Mucosa of gallbladder (tissue), 1 donor: ENCODE measurements at regions not wholly inside any gene's neighbourhood (a gene's known extent, or its start where the extent isn't known, plus 50 kb on each side); places are given as distances from the start of the nearest gene placed in this dataset.

Source experiments
- DNase-seq: peaks from one replicate; pipeline ENCODE4 v3.0.0-alpha.2; 2020; ENCODE audit warnings: low spot score
- donor health status: DM: no; HTN: no; CAD: no.

DNA sequence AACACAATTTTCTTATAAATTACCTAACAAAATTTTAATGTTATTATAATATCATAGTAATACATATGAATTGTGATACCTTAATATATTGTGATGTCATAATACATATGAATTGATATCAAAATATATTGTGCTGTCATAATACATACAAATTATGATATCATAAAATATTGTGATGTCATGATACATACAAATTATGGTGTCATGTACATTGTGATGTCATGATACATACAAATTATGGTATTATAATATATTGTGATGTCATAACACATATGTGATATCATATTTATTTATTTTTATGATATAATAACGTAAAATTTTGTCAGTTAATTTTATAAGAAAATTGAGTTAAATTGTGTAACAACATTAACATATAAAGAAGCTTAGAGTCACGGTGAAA, 1927.2 kb downstream of the TP53TG3F start:
- no peak for DNase-seq

DNA sequence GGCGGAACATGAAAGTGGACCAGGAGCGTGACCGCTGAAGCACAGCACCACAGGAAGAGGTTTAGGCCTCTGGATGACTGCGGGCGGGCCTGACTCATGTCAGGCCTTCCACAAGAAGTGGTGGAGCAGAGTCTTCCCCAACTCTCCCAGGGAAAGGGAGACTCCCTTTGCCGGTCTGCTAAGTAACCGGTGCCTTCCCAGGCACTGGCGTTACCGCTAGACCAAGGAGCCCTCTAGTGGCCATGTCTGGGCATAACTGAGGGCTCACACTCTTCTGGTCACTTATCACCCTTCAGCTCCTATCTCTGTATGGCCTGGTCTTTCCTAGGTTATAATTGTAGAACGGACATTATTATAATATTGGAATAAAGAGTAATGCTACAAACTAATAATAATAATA, 1931.9 kb downstream of the TP53TG3F start:
- DNase-seq: peak; percentile 15

DNA sequence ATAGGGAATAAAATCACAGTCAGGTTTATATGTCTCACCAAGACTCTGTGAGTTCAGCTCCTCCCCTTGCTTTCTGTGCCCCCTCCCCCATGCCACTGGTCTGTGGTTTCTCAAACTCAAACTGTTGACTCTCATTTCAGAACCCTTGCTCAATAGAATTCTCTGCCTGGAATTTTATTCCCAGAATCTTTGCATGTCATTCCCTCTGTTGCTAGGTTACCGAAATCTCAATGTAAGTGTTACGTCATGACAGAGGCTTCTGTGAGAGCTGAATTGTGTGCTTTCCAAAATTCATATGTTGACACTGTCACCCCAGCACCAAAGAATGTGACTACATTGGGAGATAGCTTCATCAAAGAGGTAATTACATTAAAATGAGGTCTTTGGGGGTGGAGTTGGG, 1938.8 kb downstream of the TP53TG3F start:
- no peak for DNase-seq

DNA sequence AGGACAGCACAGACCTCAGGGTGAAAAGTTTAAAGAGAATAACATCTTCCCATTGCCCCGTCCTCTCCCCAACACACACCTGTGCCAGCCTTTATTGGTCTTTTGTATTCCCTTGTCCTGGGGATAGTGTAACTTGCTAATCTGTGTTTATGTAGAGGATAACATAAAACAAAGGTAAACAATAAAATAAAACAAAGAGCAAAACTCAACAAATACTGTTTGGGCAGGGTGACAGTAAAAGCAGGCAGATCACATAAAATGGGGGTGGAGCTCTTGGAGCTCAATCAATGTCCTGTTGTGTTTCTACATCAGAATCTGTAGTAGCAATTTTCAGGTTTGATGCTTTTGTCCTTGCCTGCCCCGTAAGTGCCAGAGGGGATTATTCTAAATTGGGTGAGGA, 1939.7 kb downstream of the TP53TG3F start:
- no peak for DNase-seq

DNA sequence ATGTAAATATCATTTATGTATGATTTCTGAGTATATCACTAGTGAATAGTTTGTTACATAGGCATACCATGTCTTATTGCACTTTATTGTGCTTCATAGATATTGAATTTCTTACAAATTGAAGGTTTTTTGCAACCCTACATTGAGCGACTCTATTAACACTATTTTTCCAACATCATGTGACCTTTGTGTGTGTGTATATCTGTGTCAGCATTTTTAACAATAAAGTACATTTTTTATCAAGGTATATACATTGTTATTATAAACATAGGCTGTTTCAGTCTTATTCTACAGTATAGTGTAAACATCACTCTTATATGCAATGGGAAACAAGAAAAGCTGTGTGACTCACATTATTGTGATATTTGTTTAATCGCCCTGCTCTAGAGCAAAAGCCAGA, 1944.9 kb downstream of the TP53TG3F start:
- no peak for DNase-seq

DNA sequence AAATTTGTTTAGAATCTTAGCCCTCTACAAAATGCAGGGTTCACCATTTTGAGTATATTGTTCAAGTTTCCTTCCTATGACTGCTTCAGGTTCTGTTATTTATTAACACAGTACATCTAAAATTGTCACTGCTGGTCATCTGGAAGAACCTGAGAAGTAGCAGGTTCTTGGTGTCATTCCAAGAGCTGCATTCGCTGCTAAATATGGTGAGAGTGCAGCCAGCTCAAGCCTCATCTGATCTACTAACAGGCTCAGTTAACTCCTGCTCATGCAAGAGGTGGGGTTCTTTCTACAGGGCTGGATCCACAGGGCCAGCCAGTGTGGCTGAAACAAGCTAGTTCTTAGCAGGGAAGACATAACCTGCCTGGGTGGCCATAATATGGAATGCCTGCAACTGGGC, 1946.1 kb downstream of the TP53TG3F start:
- DNase-seq: no peak

DNA sequence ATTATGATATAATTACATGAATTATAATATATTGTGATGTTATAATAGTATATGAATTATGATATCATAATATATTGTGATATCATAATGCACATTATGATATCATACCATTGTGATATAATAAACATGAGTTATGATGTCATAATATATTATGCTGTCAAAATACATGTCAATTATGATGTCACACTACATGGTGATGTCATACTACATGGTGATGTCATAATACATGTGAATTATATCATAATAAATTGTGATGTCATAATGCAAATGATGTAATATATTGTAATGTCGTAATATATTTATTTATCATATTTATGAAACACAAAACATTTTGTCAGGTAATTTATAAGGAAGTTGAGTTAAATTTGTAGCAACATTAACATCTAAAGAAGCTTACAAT, 1950.1 kb downstream of the TP53TG3F start:
- no peak for DNase-seq

DNA sequence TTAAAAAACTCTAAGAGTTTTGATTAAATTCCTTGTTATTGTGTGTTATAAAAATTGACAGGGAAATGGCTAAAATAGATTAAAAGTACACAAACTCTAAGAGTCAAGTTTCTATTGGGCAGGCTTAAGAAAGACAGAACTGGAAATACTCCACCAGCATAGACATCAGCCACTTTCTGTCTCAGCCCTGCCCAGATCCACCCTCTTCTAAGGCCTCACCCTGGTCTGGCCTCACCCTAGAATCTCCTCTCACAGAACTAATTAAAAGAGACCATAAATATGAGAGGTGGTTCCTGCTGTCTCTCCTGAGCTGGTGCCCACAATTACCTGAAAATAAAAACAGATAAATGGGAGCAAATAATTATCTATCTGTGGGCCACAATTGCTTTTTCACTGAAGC, 1951.0 kb downstream of the TP53TG3F start:
- DNase-seq: no peak

DNA sequence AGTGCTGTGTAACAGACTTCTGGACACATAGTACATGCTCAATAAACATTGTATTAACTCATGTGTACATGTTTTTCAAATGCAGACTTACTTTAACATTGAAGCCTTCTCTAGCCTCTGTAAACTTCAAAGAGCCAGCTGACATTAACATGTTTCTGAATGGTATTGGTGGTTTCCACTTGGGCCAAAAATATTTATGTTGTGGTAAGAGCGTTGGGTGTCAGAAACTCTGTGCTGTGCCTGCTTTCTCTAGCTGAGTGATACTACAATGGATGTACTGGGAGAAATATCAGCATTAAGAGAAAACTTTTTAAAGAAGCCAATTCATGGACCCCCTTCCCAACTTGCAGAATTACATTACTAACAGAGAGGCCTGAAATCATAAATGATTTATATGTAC, 1951.7 kb downstream of the TP53TG3F start:
- DNase-seq: no peak

DNA sequence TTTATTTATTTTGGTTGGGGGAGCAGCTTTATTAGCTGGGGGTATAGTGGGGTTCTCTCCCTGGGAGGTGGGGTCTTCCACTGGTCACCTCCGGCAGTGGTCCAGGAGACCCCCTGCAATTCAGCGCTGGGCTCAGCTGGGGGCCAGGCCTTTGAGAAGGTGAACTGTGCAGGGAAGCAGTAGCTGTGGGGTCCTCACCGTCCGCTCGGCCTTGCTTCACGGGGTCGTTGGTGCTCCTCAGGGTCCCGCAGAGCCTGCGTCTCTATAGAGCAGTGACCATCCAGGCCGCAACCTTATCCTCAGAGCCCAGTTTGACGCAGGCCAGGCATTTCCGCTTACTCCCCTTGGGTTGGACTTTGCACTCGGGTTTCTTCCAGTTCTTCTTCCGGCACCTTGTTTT, 1954.7 kb downstream of the TP53TG3F start:
- DNase-seq: no peak

DNA sequence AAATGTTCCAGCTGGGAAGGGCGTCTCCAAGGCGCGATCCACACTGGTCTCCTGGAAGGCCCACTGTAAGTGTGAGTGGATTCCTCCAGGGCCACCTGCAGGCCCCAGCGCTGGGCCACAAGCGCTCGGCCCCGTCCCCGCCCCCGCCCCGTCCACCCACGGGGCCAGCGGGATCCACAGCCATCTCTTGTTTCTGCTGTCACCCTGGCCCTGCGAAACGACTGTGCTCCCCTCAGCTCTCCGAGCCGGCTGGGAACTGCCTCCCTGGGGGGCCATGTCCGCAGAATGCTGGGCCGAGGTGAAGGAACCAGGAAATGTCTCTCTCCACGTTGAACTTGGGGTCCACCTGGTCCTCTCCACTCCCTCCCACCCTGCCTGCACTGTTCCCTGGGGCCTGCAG, 1955.2 kb downstream of the TP53TG3F start:
- no peak for DNase-seq

DNA sequence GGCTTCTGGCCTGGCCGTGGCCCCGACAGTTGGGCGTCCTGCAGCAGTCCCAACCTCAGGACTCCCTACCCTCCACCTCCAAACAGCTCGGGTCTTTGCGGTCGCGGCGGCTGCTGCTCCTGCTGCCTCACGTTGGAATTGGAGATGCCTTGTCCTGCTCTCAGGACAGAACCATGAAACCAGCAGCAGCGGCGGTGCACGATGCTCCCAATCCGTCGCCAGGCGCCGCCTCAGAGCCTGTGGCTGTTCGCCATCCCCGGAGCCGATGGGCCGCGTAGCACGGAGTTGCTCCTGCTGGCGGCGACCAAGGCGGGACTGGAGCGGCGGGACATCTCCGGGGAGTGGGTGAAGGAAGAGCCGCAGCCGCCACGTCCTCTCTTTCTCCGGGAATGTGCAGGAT, 1965.9 kb downstream of the TP53TG3F start:
- no peak for DNase-seq

DNA sequence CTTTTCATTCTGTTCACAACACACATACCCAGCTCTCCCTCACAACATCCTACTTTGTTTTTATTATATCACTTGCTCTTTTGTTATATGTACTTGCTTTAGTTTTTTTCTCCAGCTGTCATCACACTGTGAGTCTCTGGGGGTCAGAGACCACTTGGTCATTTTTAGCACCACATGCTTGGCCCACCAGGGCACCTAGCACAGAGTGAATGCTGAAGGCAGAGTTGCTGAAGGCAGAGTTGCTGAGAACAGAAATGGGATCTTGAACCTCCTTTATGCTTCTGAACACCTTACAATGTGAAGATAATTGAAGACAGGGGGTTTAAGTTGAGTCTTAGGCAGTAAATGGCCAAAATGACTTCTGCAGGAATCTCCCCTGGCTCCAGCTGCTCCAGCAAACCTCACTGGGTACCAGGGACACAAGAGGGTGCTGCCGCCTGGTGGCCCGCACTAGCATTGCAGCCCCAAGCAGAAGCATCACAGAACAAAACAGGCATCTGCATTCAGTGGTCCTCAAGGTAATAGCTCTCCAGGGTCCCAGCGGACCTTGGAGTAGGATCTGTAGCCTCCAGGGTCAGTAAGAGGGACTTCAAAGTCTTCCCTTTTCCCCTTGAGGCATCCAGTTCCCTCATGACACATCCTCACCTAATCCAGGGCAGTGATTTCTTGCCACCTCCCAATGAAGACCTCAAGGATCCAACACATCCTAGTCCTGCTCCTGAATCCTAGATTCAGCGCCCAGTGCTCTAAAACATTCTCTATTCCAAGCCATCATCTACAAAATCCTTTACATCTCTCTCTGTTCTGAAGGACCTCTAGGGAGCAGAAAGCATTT, 1972.6 kb downstream of the TP53TG3F start:
- no peak for DNase-seq

DNA sequence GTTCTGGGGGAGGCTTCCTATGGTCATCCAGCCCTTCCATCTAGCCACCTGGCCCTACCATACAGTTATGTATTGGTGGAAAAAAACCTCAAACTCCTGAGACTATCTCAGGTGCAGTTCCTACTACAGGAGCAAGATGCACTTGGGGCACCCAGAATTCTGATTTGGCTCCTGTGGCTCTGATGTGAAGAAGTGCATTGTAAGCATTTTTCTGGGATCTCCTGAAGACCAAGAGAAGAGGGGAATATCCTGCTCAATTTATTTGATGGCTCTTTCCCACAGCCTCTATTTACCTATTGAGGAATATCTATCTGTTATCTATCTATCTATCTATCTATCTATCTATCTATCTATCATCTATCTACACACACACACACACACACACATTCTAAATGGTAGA, 1981.5 kb downstream of the TP53TG3F start:
- DNase-seq: no peak

DNA sequence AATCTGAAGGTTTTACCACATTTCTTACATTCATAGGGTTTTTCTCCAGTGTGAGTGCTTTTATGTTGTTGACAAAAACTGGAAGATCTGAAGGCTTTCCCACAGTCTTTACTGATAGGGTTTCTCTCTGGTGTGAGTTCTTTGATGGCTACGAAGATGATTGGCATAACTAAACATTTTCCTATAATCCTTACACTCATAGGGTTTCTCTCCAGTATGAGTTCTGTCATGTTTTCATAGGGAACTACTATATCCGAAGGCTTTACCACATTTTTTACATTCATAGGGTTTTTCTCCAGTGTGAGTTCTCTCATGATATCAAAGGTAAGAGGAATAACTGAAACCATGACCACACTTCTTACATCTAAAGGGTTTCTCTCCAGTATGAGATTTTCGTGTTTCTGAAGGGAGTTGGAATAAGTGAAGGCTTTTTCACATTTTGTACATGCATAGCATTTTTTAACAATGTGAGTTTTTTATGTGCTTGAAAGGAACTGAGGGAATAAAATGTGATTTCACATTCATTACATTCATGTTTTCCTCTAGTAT, 1987.7 kb downstream of the TP53TG3F start:
- DNase-seq: no peak

DNA sequence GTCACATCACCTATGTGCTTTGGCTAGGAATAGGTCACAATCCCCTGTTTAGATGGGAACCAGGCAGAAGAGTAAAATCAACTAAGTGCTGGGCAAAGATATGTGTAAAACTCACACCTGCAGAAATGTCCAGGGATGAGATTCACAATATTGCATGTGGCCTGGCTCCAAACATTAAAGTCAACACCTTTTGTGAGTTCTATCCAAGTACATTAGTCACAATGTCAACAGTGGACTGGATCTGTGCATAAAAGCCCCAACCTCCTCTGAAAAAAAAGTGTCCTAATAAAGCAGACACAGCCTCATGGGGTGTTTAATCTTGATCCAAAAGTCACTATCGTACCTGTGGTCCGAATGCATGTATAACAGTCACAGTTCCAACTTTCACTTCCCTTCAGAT, 1990.3 kb downstream of the TP53TG3F start:
- DNase-seq: no peak

DNA sequence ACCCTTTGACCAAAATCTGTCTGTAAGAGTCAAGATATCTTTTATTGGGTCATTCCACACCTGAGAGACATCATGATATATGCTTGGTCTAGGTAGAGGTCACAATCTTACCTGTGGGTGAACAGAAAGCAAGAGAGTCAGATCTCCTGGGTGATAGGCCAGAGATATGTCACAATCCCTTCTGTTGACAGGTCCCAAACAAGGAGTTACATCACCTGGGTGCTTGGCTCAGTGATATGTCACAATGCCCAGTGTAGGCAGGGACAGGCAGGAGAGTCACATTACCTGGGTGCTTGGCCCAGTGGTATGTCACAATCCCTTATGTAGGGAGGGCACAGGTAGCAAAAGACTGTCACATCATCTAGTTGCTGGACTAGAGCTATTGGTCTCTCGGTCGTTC, 1991.2 kb downstream of the TP53TG3F start:
- DNase-seq: no peak

DNA sequence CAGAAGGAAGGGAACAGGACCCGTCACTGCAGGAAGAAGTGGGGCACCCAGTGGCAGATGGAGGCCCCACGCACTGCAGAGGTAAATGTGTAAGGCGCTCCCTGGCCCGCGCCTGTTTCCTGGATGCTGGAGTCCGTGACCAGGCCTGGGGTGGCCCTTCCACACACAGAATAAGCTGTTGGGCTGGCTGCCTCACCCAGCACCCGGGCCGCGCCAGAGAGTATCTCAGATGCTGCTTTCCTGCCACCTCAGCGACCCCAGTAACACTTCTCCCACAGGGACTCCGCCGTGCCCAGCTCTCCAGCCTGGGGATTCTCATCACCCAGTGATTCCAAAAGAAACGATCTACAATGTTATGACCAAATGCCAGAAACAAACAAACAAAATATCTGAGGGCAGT, 1993.1 kb downstream of the TP53TG3F start:
- DNase-seq: no peak

DNA sequence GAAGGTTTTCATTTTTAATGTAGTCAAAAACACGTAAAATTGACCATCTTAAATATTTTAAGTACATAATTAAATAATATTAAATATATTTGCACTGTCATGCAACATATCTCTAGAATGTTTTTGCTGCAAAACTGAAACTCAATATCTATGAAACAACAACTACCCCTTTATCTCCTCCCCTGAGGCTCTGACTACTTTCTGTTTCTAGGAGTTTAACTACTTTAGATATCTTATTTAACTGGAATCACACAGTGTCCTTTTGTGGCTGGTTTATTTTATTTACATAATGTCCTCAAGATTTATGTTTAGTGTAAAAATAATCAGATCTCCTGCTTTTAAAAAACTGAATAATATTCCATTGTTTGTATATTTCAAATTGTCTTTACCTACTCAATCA, 2003.9 kb downstream of the TP53TG3F start:
- no peak for DNase-seq

DNA sequence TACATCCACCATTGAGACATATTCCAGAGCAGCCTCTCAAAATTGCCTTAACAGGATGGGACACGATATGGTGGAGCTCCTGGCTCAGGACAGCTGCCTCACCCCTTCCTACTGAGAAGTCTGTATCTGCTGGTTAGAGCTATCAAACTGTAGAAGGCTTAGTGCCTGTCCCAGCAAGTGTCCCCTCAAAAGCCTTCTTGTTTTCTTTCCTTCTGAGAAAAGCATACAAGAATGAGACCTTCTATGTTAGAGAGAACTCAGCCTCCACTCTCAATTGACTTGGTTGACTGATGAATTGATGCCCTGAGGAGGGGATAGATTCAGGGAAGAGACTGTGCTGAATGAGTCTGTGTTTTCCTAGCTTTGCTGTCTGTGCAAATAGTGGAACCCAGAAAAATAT, 2020.9 kb downstream of the TP53TG3F start:
- no peak for DNase-seq

DNA sequence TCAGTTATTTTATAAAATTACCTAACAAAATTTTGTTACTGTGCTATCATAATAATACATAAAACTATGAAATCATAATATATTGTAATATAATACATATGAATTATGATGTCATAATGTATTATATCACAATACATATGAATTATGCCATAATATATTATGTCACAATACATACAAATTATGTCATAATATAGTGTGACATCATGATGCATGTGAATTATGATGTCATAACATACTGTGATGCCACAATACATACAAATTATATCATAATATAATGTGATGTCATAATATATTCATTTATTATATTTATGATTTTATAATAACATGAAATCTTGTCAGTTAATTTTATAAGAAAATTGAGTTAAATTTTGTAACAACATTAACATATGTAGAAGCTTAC, 2021.6 kb downstream of the TP53TG3F start:
- no peak for DNase-seq

DNA sequence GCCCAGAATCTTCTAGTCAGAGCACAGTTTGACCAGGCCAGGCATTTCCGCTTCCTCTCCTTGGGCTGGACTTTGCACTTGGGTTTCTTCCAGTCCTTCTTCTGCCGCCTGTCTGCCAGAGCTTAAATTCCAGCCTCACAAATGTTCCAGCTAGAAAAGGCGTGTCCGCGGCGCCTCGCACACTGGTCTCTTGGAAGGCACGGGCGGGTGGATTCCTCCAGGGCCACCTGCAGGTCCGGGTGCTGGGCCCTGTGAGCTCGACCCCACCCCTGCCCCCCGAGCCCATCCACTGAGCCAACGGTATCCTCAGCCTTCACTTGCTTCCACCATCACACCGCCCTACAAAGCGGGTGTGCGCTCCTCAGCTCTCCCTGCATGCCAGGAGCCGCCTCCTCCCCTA, 2026.5 kb downstream of the TP53TG3F start:
- DNase-seq: no peak

DNA sequence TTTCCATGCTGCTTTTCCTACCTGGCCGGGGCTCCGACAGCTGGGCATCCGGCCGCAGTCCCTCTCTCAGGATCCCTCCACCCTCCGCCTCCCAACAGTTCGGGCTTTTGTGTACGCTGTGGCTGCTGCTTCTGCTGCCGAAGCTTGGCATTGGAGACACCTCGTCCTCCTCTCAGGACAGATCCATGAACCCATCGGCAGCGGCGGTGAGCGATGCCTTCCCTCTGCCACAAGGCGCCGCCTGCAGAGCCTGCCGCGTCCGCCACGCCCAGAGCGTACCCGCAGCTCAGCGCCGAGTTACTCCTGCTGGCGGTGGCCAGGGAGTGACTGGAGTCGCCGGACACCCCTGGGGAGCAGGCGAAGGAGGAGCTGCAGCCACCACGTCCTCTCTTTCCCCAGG, 2032.8 kb downstream of the TP53TG3F start:
- no peak for DNase-seq

DNA sequence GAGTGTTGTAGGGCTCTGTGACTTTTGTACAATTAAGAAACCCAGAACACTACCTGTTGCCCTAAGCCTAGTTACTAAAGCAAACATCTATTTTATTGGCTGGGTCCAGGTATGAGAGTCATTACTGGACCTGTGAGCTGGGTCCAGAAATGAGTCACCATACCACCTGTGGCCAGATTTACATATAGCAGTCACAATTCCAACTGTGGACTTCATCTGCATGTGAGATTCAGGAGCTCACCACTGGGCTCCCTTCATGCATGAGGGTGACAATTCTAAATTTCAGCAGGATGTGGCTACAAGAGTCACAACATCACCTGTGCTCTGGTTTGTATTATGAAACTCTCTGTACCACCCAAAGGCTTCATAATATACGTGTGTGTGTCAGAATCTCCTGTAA, 2038.0 kb downstream of the TP53TG3F start:
- DNase-seq: no peak
